Left ventricle myocardium superior (tissue), 1 donor: ENCODE measurements at regions not wholly inside any gene's neighbourhood (a gene's known extent, or its start where the extent isn't known, plus 50 kb on each side); places are given as distances from the start of the nearest gene placed in this dataset.
"Not testable (repeated sequence)": the region's sequence is repeated elsewhere in the genome, so short reads cannot be mapped to it uniquely, and the experiment has no call there.

Source experiments
- ATAC-seq: fragments of 200-7000 bp; cut with Tn5 transposase; one replicate; pipeline ENCODE4 v1.9.1; 2020; ENCODE audit warnings: mild to moderate bottlenecking, moderate library complexity
- DNase-seq: peaks from one replicate; pipeline ENCODE4 v3.0.0-alpha.2; 2020
- intact Hi-C: fragments of 100-400 bp; cut with micrococcal nuclease; formaldehyde crosslinking; loops from one replicate; pipeline ENCODE4 v1.11.0; 2022
- donor health status: DM: no; HTN: yes; CAD: no; lungs with severe emphysema.

GRCh38 chr10:33832124-33832787, 497.8 kb upstream of the NRP1 start:
- intact Hi-C loops = no loop called here
- ATAC-seq (no peak), DNase-seq (no peak)

GRCh38 chr10:33831591-33831990, 497.1 kb upstream of the NRP1 start:
- DNase-seq = no peak
- no peak for ATAC-seq
- intact Hi-C loops = no loop called here

DNA sequence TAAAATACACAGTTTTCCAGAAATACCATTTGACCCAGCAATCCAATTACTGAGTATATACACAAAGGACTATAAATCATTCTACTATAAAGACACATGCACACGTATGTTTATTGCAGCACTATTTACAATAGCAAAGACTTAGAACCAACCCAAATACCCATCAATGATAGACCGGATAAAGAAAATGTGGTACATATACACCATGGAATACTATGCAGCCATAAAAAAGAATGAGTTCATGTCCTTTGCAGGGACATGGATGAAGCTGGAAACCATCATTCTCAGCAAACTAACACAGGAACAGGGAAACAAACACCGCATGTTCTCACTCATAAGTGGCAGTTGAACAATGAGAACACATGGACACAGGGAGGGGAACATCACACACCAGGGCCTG, 495.4 kb upstream of the NRP1 start:
- intact Hi-C loops, DNase-seq, ATAC-seq: not testable (repeated sequence)

DNA sequence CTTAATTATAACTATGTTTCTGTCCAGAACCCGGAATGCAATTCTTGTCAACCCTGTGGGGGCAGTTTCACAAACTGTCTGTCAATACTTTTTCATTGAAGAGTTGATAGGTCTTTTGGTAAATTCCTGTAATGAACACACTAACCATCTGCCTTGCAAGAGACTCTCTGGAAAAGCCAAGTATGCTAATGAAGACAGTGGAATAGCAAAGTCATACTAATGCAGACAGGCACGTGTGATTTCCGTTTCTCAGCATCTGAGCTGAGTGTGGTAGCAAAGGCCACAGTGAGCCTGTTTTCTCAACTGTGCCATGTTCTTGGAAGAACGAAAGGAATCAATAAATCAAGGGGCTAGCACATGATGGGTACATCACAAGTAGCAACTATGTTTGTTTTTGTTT, 494.1 kb upstream of the NRP1 start:
- ATAC-seq (no peak), DNase-seq (no peak)
- intact Hi-C loops = no loop called here

GRCh38 chr10:33826186-33826585, 491.7 kb upstream of the NRP1 start:
- DNase-seq (no peak), ATAC-seq (no peak)
- intact Hi-C loops = no loop called here

GRCh38 chr10:33822774-33823173, 488.3 kb upstream of the NRP1 start:
- DNase-seq = no peak
- intact Hi-C loops = no loop called here
- ATAC-seq = no peak

DNA sequence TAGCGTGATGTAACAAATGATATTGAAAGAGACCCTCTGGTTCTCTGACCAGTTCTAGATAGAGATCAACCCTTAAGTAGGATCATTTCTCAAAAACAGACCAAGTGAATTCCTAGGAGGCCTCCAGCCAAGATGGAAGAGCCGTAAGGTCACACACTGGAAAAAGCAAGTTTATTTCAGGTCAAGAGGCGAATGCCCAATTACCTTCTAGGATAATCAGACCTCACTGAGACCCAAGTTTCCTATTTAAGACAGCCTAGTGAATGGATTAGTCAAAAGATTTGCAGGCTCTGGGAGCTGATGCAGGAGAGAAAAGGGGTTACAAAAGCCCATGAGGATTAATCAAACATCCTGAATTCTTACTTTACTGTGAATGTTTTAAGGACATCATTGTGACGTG, 486.1 kb upstream of the NRP1 start:
- intact Hi-C loops = no loop called here
- ATAC-seq (no peak), DNase-seq (no peak)

DNA sequence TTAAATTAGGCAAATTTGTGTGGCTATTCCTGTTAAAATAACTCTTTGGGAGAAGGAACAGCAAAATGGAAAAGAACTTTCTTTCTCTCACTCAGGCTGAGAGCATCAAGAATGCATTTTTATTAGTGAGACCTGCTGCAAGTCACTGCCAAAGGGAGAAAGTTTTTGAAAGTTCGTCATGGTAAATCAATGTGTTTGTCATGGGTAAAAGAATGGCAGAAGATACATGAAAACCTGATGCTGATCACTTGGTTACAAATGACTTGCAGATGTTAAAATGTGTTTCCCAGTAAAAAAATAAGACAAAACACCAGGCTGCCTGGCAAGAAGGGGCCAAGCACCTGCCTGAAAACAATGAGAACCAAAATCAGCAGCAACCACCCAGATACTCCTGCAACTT, 484.7 kb upstream of the NRP1 start:
- intact Hi-C loops = no loop called here
- ATAC-seq (no peak), DNase-seq (no peak)

- DNase-seq (no peak), ATAC-seq (no peak)
- intact Hi-C loops = no loop called here
Measured at GRCh38 chr10:33818343-33818742, 483.9 kb upstream of the NRP1 start.

DNA sequence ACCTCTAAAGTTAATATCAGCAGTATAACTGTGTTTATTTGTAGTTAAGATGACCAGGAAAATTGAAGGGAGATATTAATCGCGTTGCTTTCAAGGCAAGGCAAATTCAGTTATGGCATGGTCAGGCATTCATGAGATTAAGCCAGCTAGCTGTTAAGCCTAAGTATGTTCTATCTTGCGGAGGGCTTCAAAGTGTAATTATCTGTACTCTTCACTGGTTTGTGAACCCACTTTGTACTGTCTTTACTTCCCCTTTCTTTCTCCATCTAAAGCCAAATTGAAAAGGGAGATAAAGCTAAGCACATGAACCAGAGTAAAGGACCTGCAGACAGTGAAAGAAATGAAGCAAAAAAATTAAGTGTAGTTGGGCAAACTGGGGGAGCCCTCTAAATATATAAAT, 483.1 kb upstream of the NRP1 start:
- intact Hi-C loops = no loop called here
- DNase-seq = no peak
- ATAC-seq = no peak

DNA sequence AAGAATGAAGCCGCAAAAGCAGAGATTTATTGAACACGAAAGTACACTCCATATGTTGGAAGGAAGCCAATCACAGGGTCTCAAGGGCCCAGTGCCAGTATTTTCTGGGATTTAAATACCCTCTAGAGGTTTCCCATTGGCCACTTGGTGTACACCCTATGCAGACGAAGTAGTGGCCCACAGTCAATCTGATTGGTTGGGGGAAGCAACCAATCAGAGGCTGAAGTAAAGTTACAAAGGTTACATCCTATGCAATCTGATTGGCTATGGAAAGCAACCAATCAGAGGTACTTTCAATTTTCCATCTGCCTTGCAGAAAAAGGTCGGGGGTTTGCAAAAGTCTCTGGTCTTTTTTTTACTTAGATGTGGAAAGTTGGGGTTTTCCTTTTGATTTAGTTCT, 481.3 kb upstream of the NRP1 start:
- intact Hi-C loops = no loop called here
- ATAC-seq (no peak), DNase-seq (no peak)

GRCh38 chr10:33813871-33814270, 479.4 kb upstream of the NRP1 start:
- ATAC-seq (no peak), DNase-seq (no peak)
- intact Hi-C loops = no loop called here

DNA sequence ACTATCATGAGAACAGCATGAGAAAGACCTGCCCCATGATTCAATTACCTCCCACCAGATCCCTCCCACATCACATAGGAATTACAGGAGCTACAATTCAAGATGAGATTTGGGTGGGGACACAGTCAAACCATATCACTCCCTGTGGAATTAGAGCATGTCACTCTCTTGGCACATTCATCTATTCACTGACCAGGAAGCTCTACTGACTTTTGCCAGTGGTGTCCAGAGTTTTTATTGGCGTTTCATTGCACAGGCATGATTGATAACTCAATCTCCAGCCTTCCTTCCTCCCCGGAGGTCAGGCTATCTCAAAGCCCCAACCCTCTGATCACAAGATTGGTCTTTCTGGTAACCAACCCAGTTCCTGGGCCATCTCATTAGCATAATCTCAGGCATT, 478.9 kb upstream of the NRP1 start:
- intact Hi-C loops = no loop called here
- DNase-seq = no peak
- no peak for ATAC-seq

DNA sequence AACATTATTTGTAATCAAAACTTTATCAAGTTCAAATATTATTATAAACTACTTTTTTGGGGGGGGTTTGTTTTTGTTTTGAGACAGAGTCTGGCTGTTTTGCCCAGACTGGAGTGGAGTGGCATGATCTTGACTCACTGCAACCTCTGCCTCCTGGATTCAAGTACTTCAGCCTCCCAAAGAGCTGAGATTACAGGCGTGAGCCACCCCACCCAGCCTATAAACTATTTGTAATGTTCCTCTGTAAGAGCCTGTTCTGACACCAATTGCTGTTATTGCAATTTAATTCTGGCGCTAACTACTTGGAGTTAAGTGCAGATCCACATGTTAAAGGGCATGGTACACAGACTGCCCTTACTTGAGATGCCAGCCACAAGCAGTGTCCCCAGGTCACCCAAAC, 478.1 kb upstream of the NRP1 start:
- intact Hi-C loops = no loop called here
- DNase-seq = no peak
- no peak for ATAC-seq

DNA sequence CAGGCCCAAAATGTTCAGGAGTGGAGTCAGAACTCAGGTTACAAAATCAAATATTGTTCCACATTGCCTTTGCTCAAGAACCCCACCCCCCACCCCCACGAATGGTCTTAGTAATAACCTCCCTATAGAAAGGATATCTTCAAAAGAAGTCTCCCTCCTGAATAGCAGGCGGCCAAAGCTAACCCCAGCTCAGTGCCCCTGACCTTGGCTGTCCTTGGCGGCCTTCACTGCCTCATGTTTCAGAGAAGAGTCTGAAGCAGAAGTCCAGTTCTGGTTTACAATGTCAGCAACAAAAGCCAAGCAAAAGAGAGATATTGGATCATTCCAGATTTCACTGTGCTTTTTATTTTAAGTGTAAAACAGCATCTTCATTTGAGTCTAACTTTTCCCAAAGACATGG, 476.5 kb upstream of the NRP1 start:
- no peak for ATAC-seq
- intact Hi-C loops = no loop called here
- DNase-seq = no peak

GRCh38 chr10:33809732-33810131, 475.3 kb upstream of the NRP1 start:
- intact Hi-C loops = no loop called here
- ATAC-seq = no peak
- DNase-seq = no peak

- intact Hi-C loops = no loop called here
- peak; percentile 38 for ATAC-seq
- DNase-seq = no peak
Measured at GRCh38 chr10:33808475-33808874, 474.0 kb upstream of the NRP1 start.

GRCh38 chr10:33807531-33808359, 473.3 kb upstream of the NRP1 start:
- intact Hi-C loops = no loop called here
- DNase-seq = no peak
- peak; percentile 31 for ATAC-seq

GRCh38 chr10:33805831-33806230, 471.4 kb upstream of the NRP1 start:
- intact Hi-C loops = no loop called here
- no peak for ATAC-seq
- DNase-seq = no peak

GRCh38 chr10:33804584-33804983, 470.1 kb upstream of the NRP1 start:
- intact Hi-C loops = no loop called here
- DNase-seq (no peak), ATAC-seq (no peak)

- intact Hi-C loops = no loop called here
- no peak for ATAC-seq
Measured at GRCh38 chr10:33803248-33803647, 468.8 kb upstream of the NRP1 start.

More at GRCh38 chr10:33803248-33803647, 468.8 kb upstream of the NRP1 start:
- DNase-seq = no peak
